ENCODE measurements at regions not wholly inside any gene's neighbourhood (a gene's known extent, or its start where the extent isn't known, plus 50 kb on each side); places are given as distances from the start of the nearest gene placed in this dataset.

- DNase-seq (ENCODE audit: extremely low read depth, low read depth) = no peak
These were observed 71.9 kb downstream of the OAT start for GRCh38 chr10:124346831-124347230.

- no peak for DNase-seq (ENCODE audit: extremely low read depth, low read depth)
These were observed 73.2 kb downstream of the OAT start for GRCh38 chr10:124345521-124345920.

- no peak for DNase-seq (ENCODE audit: extremely low read depth, low read depth)
These were observed 73.8 kb downstream of the OAT start for GRCh38 chr10:124344931-124345330.

- no peak for DNase-seq (ENCODE audit: extremely low read depth, low read depth)
These were observed 74.5 kb downstream of the OAT start for GRCh38 chr10:124344266-124344590.

- no peak for DNase-seq (ENCODE audit: extremely low read depth, low read depth)
These were observed 75.1 kb downstream of the OAT start for GRCh38 chr10:124343351-124344265.

GRCh38 chr10:124342821-124343170 is 75.9 kb downstream of the OAT start:
- no peak for DNase-seq (ENCODE audit: extremely low read depth, low read depth)

- no peak for DNase-seq (ENCODE audit: extremely low read depth, low read depth)
These were observed 76.4 kb downstream of the OAT start for GRCh38 chr10:124342136-124342820.

- DNase-seq (ENCODE audit: extremely low read depth, low read depth) = no peak
These were observed 77.0 kb downstream of the OAT start for GRCh38 chr10:124341768-124342135.

- peak; percentile 52 for DNase-seq (ENCODE audit: extremely low read depth, low read depth)
These were observed 78.5 kb downstream of the OAT start for GRCh38 chr10:124340033-124340760.

- DNase-seq (ENCODE audit: extremely low read depth, low read depth) = no peak
These were observed 79.3 kb downstream of the OAT start for GRCh38 chr10:124339119-124340032.

GRCh38 chr10:124338276-124338925 is 80.3 kb downstream of the OAT start:
- no peak for DNase-seq (ENCODE audit: extremely low read depth, low read depth)

GRCh38 chr10:124336186-124336585 is 82.5 kb downstream of the OAT start:
- no peak for DNase-seq (ENCODE audit: extremely low read depth, low read depth)

GRCh38 chr10:124333931-124334330 is 84.8 kb downstream of the OAT start:
- DNase-seq (ENCODE audit: extremely low read depth, low read depth) = no peak

GRCh38 chr10:124332426-124332825 is 86.3 kb downstream of the OAT start:
- DNase-seq (ENCODE audit: extremely low read depth, low read depth) = no peak

GRCh38 chr10:124329941-124330340 is 88.8 kb downstream of the OAT start:
- DNase-seq (ENCODE audit: extremely low read depth, low read depth) = no peak

GRCh38 chr10:124329362-124329761 is 89.4 kb downstream of the OAT start:
- no peak for DNase-seq (ENCODE audit: extremely low read depth, low read depth)

GRCh38 chr10:124328477-124329220 is 90.1 kb downstream of the OAT start:
- no peak for DNase-seq (ENCODE audit: extremely low read depth, low read depth)

GRCh38 chr10:124325998-124326636 is 92.6 kb downstream of the OAT start:
- no peak for DNase-seq (ENCODE audit: extremely low read depth, low read depth)

GRCh38 chr10:124325633-124325914 is 93.1 kb downstream of the OAT start:
- no peak for DNase-seq (ENCODE audit: extremely low read depth, low read depth)
